GM10266 (cell line): ENCODE measurements at regions not wholly inside any gene's neighbourhood (a gene's known extent, or its start where the extent isn't known, plus 50 kb on each side); places are given as distances from the start of the nearest gene placed in this dataset.

Source experiments
- DNase-seq: peaks from one replicate; pipeline ENCODE4 v3.0.0; 2012; ENCODE audit errors: extremely low spot score
- TF ChIP-seq, protein P1 (sequence below): IDR thresholded peaks from 2 replicates; pipeline ENCODE4 v1.5.1; 2012; ENCODE audit warnings: mild to moderate bottlenecking, low read depth; ENCODE audit not compliant: control insufficient read depth, insufficient read depth; ENCODE audit errors: missing control alignments

DNA sequence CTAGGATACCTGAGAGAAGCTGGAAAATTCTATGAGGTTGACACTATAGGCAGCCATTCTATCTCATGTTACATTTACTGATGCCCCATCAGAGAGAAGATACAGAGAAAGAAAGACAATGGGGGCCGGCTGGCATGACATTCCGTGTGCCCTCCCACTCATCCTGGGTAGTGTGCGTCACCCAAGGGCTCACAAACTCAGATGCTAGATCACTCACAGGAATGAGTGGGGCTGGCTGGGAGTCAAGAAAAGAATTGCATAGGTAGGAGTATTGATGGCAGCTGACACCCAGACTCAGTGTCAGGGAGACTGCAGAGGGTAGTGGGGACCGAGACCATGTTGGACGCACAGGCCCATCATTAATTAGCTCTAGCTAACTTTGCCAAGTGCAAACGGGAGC, 1113.5 kb upstream of the AUTS2 start:
- no peak for DNase-seq
- TF ChIP-seq, protein P1, sequence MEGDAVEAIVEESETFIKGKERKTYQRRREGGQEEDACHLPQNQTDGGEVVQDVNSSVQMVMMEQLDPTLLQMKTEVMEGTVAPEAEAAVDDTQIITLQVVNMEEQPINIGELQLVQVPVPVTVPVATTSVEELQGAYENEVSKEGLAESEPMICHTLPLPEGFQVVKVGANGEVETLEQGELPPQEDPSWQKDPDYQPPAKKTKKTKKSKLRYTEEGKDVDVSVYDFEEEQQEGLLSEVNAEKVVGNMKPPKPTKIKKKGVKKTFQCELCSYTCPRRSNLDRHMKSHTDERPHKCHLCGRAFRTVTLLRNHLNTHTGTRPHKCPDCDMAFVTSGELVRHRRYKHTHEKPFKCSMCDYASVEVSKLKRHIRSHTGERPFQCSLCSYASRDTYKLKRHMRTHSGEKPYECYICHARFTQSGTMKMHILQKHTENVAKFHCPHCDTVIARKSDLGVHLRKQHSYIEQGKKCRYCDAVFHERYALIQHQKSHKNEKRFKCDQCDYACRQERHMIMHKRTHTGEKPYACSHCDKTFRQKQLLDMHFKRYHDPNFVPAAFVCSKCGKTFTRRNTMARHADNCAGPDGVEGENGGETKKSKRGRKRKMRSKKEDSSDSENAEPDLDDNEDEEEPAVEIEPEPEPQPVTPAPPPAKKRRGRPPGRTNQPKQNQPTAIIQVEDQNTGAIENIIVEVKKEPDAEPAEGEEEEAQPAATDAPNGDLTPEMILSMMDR, result no peak

DNA sequence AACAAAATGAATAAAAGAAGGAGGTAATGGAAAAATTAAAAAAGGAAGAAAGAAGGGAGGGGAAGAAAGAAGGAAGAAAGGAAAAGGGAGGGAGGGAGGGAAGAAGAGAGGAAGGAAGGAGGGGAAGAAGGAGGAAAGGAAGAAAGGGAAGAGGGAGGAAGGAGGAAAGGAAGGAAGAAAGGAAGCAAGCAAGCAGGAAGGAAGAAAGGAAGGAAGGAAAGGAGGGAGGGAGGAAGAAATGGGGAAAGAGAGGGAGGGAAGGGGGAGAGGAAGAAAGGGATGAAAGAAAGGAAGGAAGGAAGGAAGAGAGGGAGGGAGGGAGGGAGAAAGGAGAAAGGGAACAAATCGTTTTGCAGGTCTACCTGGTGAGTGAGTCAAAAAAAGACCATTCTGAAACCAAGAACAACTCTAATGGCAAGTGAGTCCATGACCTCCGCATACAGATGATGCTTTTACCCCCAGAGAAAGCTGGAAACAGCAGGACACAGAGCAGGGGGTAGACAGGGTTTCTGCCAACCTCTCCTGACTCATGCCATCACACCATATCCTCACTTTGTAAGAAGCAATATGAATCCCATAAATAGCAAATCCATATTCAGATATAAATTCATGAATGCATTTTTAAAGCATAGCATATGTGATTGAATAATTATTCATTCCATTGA, 1112.9 kb upstream of the AUTS2 start:
- no peak for DNase-seq
- TF ChIP-seq, protein P1, result no peak

DNA sequence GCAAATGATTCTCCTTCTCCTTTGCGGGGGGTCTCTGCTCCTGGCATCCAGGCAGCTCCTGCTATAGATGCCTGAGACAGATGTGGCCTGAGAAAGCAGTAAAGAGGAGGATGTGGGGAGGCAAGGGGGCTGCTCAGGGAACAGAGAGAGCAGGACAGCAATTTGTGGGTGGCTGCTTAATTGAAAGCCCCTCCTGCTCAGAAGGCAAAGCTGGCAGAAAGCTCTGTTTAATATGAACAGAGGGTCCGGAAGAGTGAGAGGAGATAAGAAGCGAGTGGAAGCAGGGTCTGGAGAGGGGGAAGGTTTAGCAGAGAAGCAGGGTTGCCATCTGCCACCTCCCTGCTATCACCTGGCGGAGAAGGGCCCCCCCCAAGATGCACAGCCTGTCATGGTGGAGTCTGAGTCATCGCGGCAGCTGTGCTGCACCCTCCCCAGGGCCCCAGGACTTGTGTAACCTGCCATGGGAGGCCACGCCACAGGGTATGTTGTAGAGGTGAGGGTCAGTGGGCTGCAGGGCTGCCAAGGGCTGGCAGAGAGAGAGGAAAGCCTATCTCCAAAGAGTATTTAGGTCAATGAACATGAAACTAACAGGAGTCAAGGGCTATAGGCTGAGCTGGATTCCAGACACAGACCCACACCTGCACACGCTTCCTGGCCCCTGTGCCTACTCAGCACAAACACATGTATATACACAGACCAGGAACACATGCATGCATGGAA, 1109.8 kb upstream of the AUTS2 start:
- DNase-seq, result no peak
- TF ChIP-seq, protein P1, result no peak

DNA sequence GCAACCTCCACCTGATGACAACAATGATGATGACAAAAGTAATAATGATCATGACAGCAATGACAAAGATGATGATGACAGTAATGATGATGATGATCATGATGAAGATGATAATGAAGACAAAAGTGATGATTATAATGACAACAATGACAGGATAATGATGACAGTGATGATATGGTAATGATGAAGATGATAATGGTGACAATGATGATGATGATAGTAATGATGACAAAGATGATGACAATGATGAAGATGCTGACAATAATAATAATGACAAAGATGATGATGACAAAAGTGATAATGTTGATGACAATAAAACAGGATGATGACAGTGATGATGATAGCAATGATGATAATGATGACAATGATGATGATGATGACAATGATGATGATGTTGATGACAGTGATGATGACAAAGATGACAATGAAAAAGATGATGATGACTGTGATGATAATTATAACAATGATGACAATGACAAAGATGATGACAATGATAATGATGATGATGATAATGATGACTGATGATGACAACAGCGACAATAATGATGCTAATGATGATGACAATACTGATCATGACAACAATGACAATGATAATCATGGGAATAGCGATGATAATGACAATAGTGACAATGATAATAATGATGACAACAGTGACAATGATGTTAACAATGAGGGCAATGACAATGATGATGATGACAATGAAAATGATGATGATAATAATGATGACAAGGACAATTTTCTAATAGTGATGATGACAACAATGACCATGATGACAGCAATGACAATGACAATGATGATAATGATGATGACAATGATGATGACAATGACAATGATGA, 1106.5 kb upstream of the AUTS2 start:
- DNase-seq, result no peak
- TF ChIP-seq, protein P1, result no peak

DNA sequence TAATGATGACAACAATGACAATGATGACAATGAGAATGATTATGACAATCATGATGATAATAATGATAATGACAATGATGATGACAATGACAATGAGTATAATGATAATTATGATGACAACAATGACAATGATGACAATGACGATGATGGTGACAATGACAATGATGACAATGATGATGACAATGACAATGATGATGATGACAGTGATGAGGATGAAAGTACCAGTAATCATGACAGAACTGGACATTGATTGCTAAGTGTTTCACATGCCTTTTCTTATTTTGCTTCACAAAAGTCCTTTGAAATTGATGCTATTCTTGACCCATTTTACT, 1106.0 kb upstream of the AUTS2 start:
- DNase-seq, result no peak
- TF ChIP-seq, protein P1, result no peak

DNA sequence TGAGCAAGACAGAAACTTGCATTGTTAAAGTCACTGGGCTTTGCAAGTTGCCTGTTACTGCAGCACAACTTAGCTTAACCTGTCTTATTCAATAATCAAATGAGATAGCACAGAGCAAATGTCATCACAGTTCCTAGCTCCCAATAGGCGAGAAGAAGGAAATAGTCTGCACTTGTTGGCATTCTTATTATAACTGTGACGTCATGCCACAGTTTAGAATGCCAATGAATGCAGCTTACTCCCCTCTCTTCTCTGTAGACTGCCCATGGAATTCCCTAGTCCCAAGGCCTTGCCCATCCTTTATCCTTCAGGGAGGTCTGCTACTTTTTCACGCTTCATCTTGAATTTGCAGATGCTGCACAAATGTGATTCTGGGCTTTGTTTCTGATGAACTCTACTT, 1094.9 kb upstream of the AUTS2 start:
- no peak for DNase-seq
- TF ChIP-seq, protein P1, result no peak
